Transverse colon (tissue), 4 donors: ENCODE measurements at regions not wholly inside any gene's neighbourhood (a gene's known extent, or its start where the extent isn't known, plus 50 kb on each side); places are given as distances from the start of the nearest gene placed in this dataset.

Experiments
- DNase-seq: peaks from one replicate; pipeline ENCODE4 v3.0.0-alpha.2; 2019
- H3K27ac ChIP-seq, 4 donors: fragments of 200-600 bp; sonication (generic); 2 replicates each; pipeline ENCODE4 v1.5.1; 2016 to 2018; ENCODE audit warnings: inconsistent platforms in 4 of 4
- H3K27me3 ChIP-seq: fragments of 200-600 bp; sonication (generic); 2 replicates; pipeline ENCODE4 v1.5.1; 2017; ENCODE audit warnings: inconsistent platforms
- H3K36me3 ChIP-seq, 4 donors: fragments of 200-600 bp; sonication (generic); 2 replicates each; pipeline ENCODE4 v1.5.1; 2017 to 2019; ENCODE audit warnings: inconsistent platforms in 4 of 4
- H3K4me1 ChIP-seq, 4 donors: fragments of 200-600 bp; sonication (generic); 2 replicates each; pipeline ENCODE4 v1.5.1; 2017 to 2020; ENCODE audit warnings: inconsistent platforms in 4 of 4
- H3K4me3 ChIP-seq, 4 donors: fragments of 200-600 bp; sonication (generic); 1 replicate in 1 of 4; 2 replicates in 3 of 4; pipeline versions ENCODE4 v1.5.1 to v1.6.1; 2017 to 2019; ENCODE audit warnings: inconsistent platforms in 4 of 4
- H3K9me3 ChIP-seq, 2 donors: fragments of 200-600 bp; sonication (generic); 2 replicates each; pipeline ENCODE4 v1.5.1; 2017 to 2019; ENCODE audit warnings: inconsistent platforms in 2 of 2
- CTCF ChIP-seq, 5 experiments: fragments of 200-600 bp in 3 of 5; fragments of 450-650 bp in 2 of 5; sonication (generic) in 3 of 5; IDR thresholded peaks; 1 replicate in 2 of 5; 2 replicates in 3 of 5; pipeline ENCODE4 v1.5.1; 2016 to 2017; ENCODE audit warnings: antibody characterized with exemption in 5 of 5, inconsistent platforms in 3 of 5, mild to moderate bottlenecking in 2 of 5, moderate library complexity in 1 of 5
- EP300 ChIP-seq: sonication (generic); formaldehyde crosslinking; IDR thresholded peaks from one replicate; pipeline ENCODE4 v1.6.1; 2017; ENCODE audit warnings: antibody characterized with exemption, low read depth
- POLR2A ChIP-seq: fragments of 450-650 bp; IDR thresholded peaks from one replicate; pipeline ENCODE4 v1.6.1; 2016; ENCODE audit warnings: antibody characterized with exemption, mild to moderate bottlenecking, moderate library complexity
- POLR2AphosphoS5 ChIP-seq, 3 donors: sonication (generic); formaldehyde crosslinking; IDR thresholded peaks; one replicate each; pipeline ENCODE4 v1.6.1; 2016; ENCODE audit warnings: antibody characterized with exemption in 3 of 3
- WGBS, 2 donors: methylation state at CpG; one replicate each; pipeline ENCODE4 v1.1.5; 2018; ENCODE audit warnings: low coverage in 1 of 2; 5-methylcytosine and 5-hydroxymethylcytosine counted together
- in situ Hi-C, 4 donors: fragments of 200-750 bp; cut with MboI; loops; one replicate each; pipeline versions ENCODE4 v1.15.0 to v1.15.1; 2017; ENCODE audit warnings: low sequenced_read_pairs in 3 of 4, low pct_ligation_motif_present in 1 of 4, low pct_unique_long_range_greater_than_20kb in 1 of 4
- intact Hi-C: fragments of 100-400 bp; cut with DNase I; formaldehyde crosslinking; loops from one replicate; pipeline ENCODE4 v1.15.1; 2023; ENCODE audit warnings: low total_unique reads

DNA sequence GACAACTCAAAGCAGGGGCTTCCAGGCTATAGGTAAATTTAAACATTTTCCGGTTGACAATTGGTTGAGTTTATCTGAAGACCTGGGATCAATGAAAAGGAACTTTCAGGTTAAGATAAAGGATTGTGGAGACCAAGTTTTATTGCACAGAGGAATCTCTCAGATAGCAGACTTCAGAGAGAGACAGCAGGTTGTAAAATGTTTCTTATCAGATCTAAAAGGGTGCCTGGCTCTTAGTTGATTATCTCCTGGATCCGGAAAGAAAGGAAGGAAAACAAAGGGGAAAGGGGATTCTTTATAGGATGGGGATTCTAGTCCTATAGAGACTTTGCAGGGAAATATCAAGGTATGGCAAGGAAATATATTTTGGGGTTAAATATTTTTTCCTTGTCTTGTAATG, 951.3 kb upstream of the SEMA6D start:
- Histone ChIP-seq H3K4me3 (no peak overlapping the region), H3K27ac (no peak overlapping the region), H3K36me3 (no peaks in the 10 kb centered on the region), H3K27me3 (no peaks in the 10 kb centered on the region), H3K9me3 (peaks cover 7 to 13% of the 10 kb centered on the region in 2 donors), H3K4me1 (no peaks in the 10 kb centered on the region)
- no peak for TF ChIP-seq EP300
- TF ChIP-seq CTCF (IDR thresholded peaks at IDR 0.05), result no peak
- TF ChIP-seq POLR2A, result no peak
- no peak for TF ChIP-seq POLR2AphosphoS5 (IDR thresholded peaks at IDR 0.05)
- DNase-seq, result no peak
- intact Hi-C loops, result no loop called here
- 20 to 25% methylated on average over 2 of the region's 2 CpGs for WGBS, 2 donors
- in situ Hi-C loops, result no loop called here

DNA sequence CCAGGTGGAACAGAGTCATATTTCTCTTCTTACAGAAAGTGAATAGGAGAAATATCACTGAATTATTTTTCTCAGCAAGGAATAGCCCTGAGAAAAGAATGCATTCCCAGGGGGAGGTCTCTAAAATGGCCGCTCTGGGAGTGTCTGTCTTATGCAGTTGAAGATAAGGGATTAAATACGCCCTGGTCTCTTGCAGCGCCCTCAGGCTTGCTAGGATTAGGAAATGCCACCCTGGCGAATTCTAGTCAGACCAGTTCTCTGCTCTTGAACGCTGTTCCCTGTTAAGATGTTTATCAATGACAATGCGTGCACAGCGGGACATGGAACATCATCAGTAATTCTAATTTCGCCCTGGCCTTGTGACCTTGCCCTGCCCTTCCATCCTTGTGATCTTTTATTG, 949.0 kb upstream of the SEMA6D start:
- intact Hi-C loops, result no loop called here
- no peaks in the 10 kb centered on the region for H3K27me3 ChIP-seq
- TF ChIP-seq CTCF (IDR thresholded peaks at IDR 0.05), result no peak
- no peak for TF ChIP-seq POLR2AphosphoS5 (IDR thresholded peaks at IDR 0.05)
- TF ChIP-seq POLR2A, result no peak
- no peak for TF ChIP-seq EP300
- 83% methylated on average over 8 of the region's 8 CpGs; no CpG with 5 or more reads in 1 of the 2 donors for WGBS, 2 donors
- H3K36me3 ChIP-seq, result no peaks in the 10 kb centered on the region
- no peak overlapping the region for H3K27ac ChIP-seq
- DNase-seq, result no peak
- H3K4me1 ChIP-seq, result no peaks in the 10 kb centered on the region
- no peak overlapping the region for H3K4me3 ChIP-seq
- in situ Hi-C loops, result no loop called here
- H3K9me3 ChIP-seq, result peaks cover 7 to 13% of the 10 kb centered on the region in 2 donors

GRCh38 chr15:46773016-46773415, 944.3 kb upstream of the SEMA6D start:
- intact Hi-C loops, result no loop called here
- no peak for DNase-seq
- Histone ChIP-seq H3K27ac (no peak overlapping the region), H3K9me3 (peaks cover 7 to 13% of the 10 kb centered on the region in 2 donors), H3K4me1 (no peaks in the 10 kb centered on the region), H3K27me3 (no peaks in the 10 kb centered on the region), H3K4me3 (no peak overlapping the region), H3K36me3 (no peaks in the 10 kb centered on the region)
- in situ Hi-C loops, result no loop called here
- 94 to 98% methylated on average over 9 of the region's 9 CpGs for WGBS, 2 donors
- TF ChIP-seq CTCF (IDR thresholded peaks at IDR 0.05), result no peak
- TF ChIP-seq EP300, result no peak
- TF ChIP-seq POLR2AphosphoS5 (IDR thresholded peaks at IDR 0.05), result no peak
- TF ChIP-seq POLR2A, result no peak

GRCh38 chr15:46778876-46779275, 938.4 kb upstream of the SEMA6D start:
- intact Hi-C loops (no loop called here), in situ Hi-C loops (no loop called here)
- Histone ChIP-seq H3K27me3 (no peaks in the 10 kb centered on the region), H3K9me3 (no peaks in the 10 kb centered on the region), H3K27ac (no peak overlapping the region), H3K36me3 (no peaks in the 10 kb centered on the region), H3K4me3 (no peak overlapping the region), H3K4me1 (no peaks in the 10 kb centered on the region)
- 70 to 92% methylated on average over 3 to 5 of the region's 5 CpGs for WGBS, 2 donors
- DNase-seq, result no peak
- TF ChIP-seq CTCF (IDR thresholded peaks at IDR 0.05) (no peak), POLR2A (no peak), POLR2AphosphoS5 (IDR thresholded peaks at IDR 0.05) (no peak), EP300 (no peak)
